Neutrophil (primary cell): ENCODE measurements at regions not wholly inside any gene's neighbourhood (a gene's known extent, or its start where the extent isn't known, plus 50 kb on each side); places are given as distances from the start of the nearest gene placed in this dataset.

Experiments used
- H3K27ac ChIP-seq: fragments of 200-600 bp; sonication (generic); 2 replicates; pipeline ENCODE4 v1.5.1; 2016; ENCODE audit warnings: mild to moderate bottlenecking, moderate library complexity
- H3K27me3 ChIP-seq: fragments of 200-600 bp; sonication (generic); 2 replicates; pipeline ENCODE4 v1.6.0; 2016; ENCODE audit warnings: mild to moderate bottlenecking
- H3K36me3 ChIP-seq: fragments of 200-600 bp; sonication (generic); 2 replicates; pipeline ENCODE4 v1.5.1; 2017
- H3K4me1 ChIP-seq, 2 experiments: fragments of 200-600 bp in 1 of 2; sonication (generic) in 1 of 2; 1 replicate in 1 of 2; 2 replicates in 1 of 2; pipeline versions ENCODE4 v1.5.1 to v1.6.1; 2013 to 2016; ENCODE audit warnings: low read depth in 1 of 2, low read length in 1 of 2, mild to moderate bottlenecking in 1 of 2, moderate library complexity in 1 of 2; ENCODE audit not compliant: control insufficient read depth in 1 of 2, insufficient read depth in 1 of 2
- H3K4me3 ChIP-seq, 2 experiments: fragments of 200-600 bp in 1 of 2; sonication (generic) in 1 of 2; 1 replicate in 1 of 2; 2 replicates in 1 of 2; pipeline ENCODE4 v1.5.1; 2013 to 2016; ENCODE audit warnings: low read depth in 1 of 2, low read length in 1 of 2, mild to moderate bottlenecking in 1 of 2, moderate library complexity in 1 of 2
- H3K9me3 ChIP-seq: fragments of 200-600 bp; sonication (generic); 2 replicates; pipeline ENCODE4 v1.5.1; 2016
- TF ChIP-seq, protein P1 (sequence below): fragments of 200-600 bp; sonication (generic); IDR thresholded peaks from 2 replicates; pipeline ENCODE4 v1.5.1; 2016; ENCODE audit warnings: antibody characterized with exemption

DNA sequence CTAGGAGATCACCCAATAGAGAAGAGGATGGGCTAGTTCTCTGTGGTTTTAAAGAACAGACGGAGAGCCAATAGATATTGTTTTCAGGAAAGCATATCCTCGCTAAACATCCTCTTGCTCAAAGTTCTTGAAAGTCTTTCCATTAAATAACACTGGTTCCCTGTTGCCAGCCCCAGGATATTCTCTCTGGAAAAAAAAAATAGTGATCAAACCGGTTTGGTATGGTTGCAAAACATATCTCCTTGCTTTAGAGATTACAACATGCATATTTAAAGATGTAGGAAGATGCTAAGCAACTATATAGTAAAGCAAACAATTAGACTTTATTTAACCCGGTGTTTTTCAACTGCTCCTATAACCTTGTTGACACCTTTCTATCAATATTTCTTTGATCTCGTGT, 211.4 kb downstream of the CMPK2 start:
- Histone ChIP-seq H3K4me1 (no peaks in the 10 kb centered on the region), H3K9me3 (no peaks in the 10 kb centered on the region), H3K27ac (no peak overlapping the region), H3K27me3 (no peaks in the 10 kb centered on the region), H3K36me3 (no peaks in the 10 kb centered on the region), H3K4me3 (no peak overlapping the region)
- TF ChIP-seq, protein P1, sequence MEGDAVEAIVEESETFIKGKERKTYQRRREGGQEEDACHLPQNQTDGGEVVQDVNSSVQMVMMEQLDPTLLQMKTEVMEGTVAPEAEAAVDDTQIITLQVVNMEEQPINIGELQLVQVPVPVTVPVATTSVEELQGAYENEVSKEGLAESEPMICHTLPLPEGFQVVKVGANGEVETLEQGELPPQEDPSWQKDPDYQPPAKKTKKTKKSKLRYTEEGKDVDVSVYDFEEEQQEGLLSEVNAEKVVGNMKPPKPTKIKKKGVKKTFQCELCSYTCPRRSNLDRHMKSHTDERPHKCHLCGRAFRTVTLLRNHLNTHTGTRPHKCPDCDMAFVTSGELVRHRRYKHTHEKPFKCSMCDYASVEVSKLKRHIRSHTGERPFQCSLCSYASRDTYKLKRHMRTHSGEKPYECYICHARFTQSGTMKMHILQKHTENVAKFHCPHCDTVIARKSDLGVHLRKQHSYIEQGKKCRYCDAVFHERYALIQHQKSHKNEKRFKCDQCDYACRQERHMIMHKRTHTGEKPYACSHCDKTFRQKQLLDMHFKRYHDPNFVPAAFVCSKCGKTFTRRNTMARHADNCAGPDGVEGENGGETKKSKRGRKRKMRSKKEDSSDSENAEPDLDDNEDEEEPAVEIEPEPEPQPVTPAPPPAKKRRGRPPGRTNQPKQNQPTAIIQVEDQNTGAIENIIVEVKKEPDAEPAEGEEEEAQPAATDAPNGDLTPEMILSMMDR, result no peak

DNA sequence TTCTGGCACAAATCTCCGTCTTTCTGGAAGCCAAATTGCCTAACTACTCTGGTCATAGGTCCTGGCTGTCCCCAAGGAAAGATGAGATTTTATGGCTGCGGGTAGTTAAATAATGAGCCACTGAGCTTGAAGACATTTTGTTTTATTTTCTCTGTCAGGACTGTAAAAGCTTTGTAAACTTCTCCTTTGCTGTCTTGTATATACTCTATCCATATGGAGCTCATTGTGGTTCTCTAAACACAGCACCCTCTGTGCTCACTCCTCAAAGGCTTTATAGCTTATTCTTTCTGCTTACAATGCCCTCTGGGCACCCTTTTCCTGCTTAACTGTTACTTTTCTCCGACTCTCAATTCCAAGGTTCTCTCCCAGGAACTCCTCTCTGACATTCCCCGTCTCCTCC, 209.1 kb downstream of the CMPK2 start:
- H3K4me1 ChIP-seq, result no peaks in the 10 kb centered on the region
- TF ChIP-seq, protein P1, result no peak
- no peaks in the 10 kb centered on the region for H3K27me3 ChIP-seq
- H3K4me3 ChIP-seq, result no peak overlapping the region
- no peaks in the 10 kb centered on the region for H3K36me3 ChIP-seq
- no peaks in the 10 kb centered on the region for H3K9me3 ChIP-seq
- H3K27ac ChIP-seq, result no peak overlapping the region

DNA sequence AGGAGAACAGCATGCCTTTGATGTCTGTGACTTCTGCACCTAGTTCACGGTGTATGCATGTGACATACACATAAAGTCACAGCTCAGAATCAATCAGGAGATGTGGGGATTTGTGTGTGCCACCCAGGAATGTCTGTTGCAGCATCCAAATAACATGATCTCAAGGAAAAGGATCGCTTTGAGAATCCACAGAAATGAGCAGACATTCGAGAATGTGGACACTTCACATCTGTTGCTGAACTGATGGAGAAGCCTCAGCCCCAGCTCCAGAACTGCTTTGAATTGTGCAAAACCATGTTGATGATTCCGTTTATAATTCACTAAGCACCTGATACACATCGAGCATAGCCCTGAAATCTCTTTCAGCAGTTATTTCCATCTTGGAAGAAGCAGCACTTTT, 208.6 kb downstream of the CMPK2 start:
- Histone ChIP-seq H3K4me3 (no peak overlapping the region), H3K9me3 (no peaks in the 10 kb centered on the region), H3K4me1 (no peaks in the 10 kb centered on the region), H3K27me3 (no peaks in the 10 kb centered on the region), H3K27ac (no peak overlapping the region), H3K36me3 (no peaks in the 10 kb centered on the region)
- TF ChIP-seq, protein P1, result no peak

DNA sequence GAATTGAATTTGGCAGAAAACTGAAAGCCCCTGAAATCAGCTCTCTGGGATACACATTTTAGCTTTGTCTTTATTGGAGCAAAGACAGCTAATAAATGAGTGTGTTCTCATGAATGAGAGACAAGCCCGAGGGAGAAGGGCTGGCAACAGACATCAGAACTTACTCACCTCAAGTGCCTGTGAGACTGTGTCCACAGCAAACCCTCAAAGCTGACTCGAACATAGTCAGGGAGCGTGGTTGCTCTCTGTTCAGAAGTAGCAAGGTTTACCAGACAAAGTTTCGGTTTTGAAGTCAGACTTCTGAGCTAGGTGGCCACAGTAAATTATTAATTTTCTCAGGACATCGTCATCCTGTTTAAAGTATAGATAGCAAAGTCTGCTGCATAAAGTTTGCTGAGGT, 207.9 kb downstream of the CMPK2 start:
- H3K27ac ChIP-seq, result no peak overlapping the region
- TF ChIP-seq, protein P1, result no peak
- no peak overlapping the region for H3K4me3 ChIP-seq
- H3K27me3 ChIP-seq, result no peaks in the 10 kb centered on the region
- H3K36me3 ChIP-seq, result no peaks in the 10 kb centered on the region
- no peaks in the 10 kb centered on the region for H3K9me3 ChIP-seq
- no peaks in the 10 kb centered on the region for H3K4me1 ChIP-seq

GRCh38 chr2:6664332-6665061, 201.2 kb downstream of the CMPK2 start:
- H3K27me3 ChIP-seq, result no peaks in the 10 kb centered on the region
- no peaks in the 10 kb centered on the region for H3K36me3 ChIP-seq
- H3K27ac ChIP-seq, result no peak overlapping the region
- TF ChIP-seq, protein P1, result no peak
- H3K9me3 ChIP-seq, result no peaks in the 10 kb centered on the region
- H3K4me1 ChIP-seq, result no peaks in the 10 kb centered on the region
- no peak overlapping the region for H3K4me3 ChIP-seq
